Activated CD4-positive, alpha-beta T cell treated with anti-CD3 and anti-CD28 coated beads, Interleukin-2, Interleukin-6, amounts not matched to agents 100 ng/mL and 50 ng/mL, durations not matched to agents 16 hours and 8 hours (primary cell): ENCODE measurements at regions not wholly inside any gene's neighbourhood (a gene's known extent, or its start where the extent isn't known, plus 50 kb on each side); places are given as distances from the start of the nearest gene placed in this dataset.

Source experiments
- DNase-seq: peaks from one replicate; pipeline ENCODE4 v3.0.0-alpha.2; 2020

DNA sequence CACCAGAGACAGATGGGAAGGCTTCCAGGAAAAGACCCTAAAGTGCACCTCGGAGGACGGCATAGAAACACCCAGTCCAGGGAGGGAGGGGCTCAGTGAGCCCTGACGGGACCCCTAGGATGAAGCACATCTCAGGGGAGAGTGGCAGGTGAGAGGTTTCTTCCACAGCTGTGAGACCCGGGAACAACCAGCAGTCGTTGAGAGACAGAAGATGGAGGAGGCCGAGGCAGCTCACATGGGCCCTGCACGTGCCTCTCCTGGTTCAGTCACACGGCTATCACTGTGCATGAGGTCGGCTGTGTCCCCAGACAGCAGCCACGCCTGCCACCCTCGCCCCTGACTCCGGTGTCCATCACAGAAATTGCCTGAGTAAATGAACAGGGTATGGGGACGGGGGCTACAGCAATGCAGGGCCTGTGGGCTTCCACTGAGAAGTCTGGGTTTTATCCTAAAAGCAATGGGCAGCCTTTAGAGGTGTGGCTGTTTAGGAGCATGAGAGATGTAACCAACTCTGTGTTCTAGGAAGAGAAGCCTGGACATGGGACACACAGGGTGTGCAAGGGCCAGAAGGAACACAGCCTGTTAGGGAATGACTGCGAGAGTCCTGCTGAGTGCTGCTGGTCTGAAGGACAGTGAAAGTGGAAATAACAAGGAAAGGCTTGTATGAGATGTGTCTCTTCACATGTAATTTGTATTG is 102.0 kb downstream of the TMEM18 start:
- DNase-seq = no peak

DNA sequence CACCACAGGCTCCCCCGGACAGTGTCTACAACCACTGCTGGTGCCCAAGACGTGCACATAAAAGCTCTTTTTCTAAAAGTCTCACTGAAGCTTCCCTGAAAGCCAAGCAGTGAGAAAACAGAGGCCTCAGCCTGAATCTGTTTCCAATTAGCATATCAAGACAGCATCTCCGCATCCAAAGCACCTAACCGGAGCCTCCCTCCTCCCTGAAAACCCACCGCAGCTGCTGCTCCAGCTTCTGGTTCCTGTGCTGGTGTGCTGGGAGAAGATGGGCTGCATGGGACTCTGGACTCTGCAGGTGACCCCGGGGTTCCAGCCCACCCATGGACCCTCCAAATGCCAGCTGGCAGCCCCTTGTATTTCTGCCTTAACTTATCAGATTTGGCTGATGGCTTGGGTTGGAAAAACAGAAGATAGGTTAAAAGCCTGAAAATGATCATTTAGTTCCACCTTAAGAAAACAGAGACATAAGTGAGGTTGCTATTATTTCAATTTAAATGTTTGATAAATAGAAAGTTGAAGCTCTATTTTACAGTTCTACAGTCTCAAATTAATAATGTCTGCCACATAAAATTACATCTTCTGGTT is 103.3 kb downstream of the TMEM18 start:
- no peak for DNase-seq

DNA sequence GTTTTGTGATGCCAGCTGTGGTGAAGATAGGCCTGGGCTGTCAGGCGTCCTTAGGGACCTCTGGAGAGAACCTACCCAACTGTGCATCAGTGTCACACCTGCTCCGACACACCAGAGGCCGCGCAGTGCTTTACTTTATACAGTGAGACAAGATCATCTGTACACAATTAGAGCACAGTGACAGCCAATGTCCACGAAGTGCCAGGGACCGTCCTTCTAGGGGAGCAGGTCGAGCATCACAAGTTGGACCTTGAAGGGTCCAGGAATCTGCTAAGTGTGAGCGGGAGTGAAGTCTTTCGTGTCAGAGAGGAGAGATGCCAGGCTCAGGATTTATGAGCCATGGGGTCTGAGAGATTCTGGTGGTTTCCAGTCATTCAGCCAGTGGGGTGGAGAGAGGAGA is 104.2 kb downstream of the TMEM18 start:
- DNase-seq = no peak

DNA sequence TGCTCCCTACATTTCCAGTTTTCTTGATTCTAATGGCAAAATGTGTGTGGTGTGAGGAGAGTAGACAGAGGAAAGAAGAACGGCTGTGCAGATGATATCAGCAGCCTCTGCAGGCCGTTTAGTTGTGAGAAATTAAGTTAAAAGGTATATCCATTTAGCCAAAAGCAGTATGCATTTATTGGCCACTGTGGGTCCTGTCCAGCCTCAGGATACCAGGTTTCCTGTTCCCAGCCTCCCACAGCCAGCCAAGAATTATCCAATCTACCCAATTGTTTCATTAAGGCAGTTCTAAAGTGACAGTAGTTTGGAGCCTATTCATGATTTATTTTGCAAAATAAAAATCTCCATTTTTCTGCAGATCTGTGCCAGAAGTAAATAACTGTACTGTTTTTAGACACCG is 107.5 kb downstream of the TMEM18 start:
- DNase-seq = no peak

DNA sequence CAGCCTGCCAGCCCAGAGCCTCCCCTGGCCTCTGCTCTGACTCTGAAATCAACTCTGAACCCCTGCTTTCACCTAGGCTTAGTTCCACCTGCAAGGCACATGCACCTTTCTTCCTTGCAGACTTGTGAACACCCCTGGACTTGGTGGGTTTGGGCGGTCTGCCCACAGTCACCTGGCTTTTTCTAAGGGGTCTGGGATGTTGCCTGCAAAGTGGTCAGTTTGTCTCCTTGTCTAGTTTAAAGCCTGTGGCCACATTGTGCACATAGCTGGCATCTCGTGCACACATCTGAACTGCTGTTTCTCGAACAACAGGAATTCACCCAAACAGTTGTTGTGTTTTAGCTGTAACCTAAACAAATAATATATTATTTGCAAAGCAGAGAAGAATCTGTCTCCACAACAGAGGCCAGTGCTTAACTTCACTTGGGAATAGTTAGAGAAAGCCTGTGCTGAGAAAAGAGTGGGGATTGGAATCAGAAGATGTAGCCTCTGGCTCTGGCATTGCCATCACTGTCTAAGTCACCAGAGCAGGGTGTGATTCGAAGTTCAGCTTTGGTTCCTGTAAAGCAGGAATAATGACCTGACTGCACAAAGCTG is 108.5 kb downstream of the TMEM18 start:
- DNase-seq = no peak

DNA sequence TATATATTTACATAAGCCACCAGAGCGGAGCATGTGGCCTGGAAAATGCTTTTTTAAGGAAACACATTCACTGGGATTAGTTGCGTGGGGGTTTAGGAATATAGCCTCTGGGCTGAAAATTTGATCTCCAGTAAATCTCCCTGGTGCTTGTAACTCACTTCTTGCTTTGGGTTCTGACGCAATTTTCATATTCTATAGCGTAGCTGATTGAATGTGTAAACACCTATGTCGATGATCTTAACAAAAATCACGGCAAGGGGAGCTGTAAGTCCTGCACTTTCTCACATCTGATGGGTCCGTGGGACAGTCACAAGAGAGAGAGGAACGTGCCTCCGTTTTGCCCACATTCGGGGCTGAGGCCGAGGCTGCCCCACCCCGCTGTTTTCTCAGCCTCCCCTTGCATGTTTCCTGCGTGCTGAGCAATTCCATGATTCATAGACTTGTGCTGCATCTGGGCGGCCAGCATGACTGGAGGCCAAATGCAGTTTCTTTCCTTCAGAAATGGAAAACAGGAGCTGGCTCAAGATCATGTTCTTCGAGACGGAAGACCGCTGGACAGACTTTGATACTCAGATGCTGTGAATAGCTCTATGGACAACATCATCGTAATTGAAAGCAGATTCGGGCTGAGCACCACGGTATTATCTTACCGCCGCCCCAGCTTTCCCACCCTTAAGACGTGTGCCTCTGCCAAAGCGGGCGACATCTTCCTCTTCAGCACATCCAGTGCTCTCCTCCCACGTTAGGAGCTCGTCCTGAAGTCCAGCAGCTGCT is 109.2 kb downstream of the TMEM18 start:
- DNase-seq = no peak

- no peak for DNase-seq
Observed at GRCh38 chr2:567496-567864, 109.7 kb downstream of the TMEM18 start.

DNA sequence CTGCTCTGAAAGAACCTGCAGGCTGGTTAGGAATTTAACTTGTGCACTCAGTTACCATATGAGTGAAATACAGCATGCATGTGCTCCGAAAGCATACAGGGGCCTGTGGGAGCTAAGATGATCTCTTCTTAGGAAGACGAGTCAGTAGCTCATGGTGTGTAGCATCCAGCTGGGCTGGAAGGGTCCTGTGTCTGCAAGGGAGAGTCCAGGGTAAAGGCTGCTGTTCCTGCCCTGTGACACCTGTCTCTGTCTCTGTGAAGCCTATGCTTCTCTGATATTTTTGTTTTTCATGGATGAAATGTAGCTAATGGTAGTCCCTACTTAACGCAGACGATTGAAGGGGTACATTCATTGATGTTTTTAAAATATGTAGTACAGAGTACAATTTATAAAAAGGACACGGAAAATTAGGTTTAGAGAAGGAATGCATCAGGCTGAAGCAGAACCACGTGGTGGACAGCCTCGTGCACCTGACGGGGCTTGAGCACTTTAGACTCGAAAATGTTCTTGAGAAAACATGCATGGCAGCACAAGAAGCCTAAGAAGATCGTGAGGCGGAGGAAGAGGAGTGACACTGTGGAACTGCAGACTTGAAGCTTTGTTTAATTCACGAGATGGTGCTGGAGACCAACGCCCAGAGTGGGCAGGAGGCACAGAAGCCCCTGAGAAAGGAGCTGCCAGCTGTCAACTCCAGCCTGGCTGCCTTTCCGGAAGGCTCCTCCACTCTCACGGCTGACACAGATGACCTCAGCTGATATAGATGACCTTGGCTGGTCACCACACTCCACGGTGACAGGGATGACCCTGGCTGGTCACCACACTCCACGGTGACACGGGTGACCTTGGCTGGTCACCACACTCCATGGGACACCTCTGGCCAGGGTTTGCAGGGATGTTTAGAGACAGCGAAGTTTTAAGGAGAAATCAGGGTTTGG is 110.6 kb downstream of the TMEM18 start:
- DNase-seq = no peak

- no peak for DNase-seq
Observed at GRCh38 chr2:564471-565181, 112.6 kb downstream of the TMEM18 start.

GRCh38 chr2:563512-563911 is 113.7 kb downstream of the TMEM18 start:
- DNase-seq = no peak

GRCh38 chr2:562391-563364 is 114.5 kb downstream of the TMEM18 start:
- DNase-seq = no peak

- DNase-seq = no peak
Observed at GRCh38 chr2:558879-559278, 118.3 kb downstream of the TMEM18 start.

DNA sequence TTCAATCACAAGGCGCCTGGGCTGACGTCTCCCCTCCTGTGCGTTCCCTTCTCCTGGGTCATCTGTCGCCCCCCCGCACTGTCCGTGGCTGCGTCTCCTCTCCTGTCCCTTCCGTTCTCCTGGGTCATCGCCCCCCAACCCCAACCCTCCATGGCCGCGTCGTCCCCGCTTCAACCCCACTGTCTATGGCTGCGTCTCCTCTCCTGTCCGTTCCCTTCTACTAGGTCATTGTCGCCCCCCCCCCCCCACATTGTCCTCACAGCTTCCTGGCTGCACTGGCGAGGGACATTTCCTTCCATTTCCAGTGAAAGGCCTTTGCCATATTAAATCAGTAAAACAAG is 118.9 kb downstream of the TMEM18 start:
- no peak for DNase-seq

DNA sequence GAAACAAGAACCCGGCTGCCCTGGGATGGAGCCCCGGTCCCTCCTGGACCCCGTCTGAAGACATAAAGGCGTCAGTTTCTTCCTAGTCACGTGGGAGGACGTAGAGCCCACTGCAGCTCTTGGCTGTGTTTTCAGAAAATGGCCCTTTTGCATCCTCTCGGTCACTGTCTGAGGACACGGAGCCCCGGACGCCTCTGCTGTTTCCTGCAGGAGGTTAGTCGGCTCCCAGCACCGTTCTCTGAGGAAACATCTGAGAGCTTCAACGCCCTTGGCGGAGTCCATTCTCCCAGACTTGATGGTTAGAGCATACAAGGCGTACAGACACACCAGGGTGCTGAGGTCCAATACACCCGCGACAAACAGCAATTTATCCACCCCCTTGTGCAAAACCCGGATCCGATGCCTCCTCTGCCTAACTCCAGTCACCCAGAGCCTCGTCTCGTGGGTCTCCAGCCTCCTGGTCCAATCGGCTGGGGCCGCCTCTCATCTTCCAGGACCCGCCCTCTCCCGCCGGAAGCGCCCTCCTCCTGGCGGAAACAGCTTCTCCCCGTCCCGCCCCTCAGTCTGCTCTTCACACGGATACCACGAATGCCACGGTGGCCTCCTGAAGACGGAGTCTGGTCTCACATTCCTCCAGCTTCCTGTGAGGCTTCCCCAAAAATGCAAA is 119.4 kb downstream of the TMEM18 start:
- no peak for DNase-seq

- no peak for DNase-seq
Observed at GRCh38 chr2:556485-556884, 120.7 kb downstream of the TMEM18 start.

GRCh38 chr2:555164-555922 is 121.9 kb downstream of the TMEM18 start:
- DNase-seq = no peak

DNA sequence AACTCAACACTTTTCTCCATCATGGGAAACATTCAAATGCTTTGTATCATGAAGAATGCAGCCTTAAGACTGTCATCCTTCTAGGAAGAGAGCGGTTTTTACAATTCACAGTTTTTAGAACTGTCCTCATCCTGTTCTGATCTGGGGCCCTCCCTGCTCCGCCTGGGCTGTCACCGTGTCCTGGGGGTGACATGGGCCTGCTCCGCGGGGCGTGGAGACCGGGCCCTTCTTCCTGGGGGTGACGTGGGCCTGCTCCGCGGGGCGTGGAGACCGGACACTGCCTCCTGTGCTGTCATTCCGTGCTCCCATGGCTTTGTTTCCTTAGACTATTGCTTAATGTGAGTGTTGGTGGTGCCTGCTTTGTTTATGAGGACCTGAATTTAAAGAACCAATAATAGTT is 122.8 kb downstream of the TMEM18 start:
- DNase-seq = no peak

DNA sequence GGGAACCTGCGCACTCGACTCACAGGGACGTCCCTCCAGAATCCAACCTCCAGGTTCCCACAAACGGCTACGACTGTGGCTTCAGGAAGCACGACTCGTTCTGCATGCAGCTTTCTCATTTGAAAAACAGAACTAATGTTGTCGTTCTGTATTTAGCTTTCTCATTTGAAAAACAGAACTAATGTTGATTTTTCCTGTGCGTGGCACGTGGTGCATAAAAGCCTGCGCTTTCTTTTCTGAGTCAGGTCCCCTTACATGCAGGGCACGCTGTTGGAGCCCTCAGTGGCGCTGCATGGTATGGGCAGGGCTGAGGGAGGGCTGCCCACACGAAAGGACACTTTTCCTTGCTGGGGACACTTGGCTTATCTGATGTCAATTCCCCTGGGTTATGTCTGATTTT is 124.3 kb downstream of the TMEM18 start:
- DNase-seq = no peak

DNA sequence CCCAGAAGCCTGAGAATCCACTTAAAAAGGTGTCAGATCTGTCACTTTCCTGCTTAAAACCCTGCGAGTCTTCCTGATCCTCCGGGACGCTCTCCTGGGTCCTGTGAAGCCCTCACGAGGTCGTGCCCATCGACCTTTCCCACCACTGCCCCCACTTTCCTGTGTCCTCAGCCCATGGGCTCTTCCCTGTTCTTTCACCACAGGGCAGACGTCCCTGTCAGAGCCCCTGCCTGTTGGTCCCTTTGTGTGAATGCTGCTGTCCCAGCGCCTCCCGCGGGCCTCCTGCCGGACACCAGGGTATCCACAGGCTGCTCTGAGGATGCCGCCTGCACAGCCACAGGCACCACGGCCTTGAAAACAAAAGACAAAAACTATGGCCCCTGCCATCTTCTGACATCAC is 125.6 kb downstream of the TMEM18 start:
- no peak for DNase-seq
